Neural cell (in vitro differentiated cells): ENCODE measurements at regions not wholly inside any gene's neighbourhood (a gene's known extent, or its start where the extent isn't known, plus 50 kb on each side); places are given as distances from the start of the nearest gene placed in this dataset.

Experiments used
- H2AFZ ChIP-seq: fragments of 200-600, 300-800 bp; sonication (generic), shearing (Covaris generic); 2 replicates; pipeline ENCODE4 v1.6.0; 2014; ENCODE audit warnings: low read depth, mild to moderate bottlenecking, antibody characterized with exemption, low read length, moderate library complexity
- H3F3A ChIP-seq: fragments of 200-600 bp; shearing (Covaris generic); 2 replicates; pipeline ENCODE4 v1.6.1; 2016; ENCODE audit warnings: mild to moderate bottlenecking, moderate library complexity, mixed read lengths, antibody characterized with exemption, low read length; ENCODE audit not compliant: insufficient read depth, poor library complexity, severe bottlenecking
- H3K27ac ChIP-seq: fragments of 200-600, 300-800 bp; sonication (generic), shearing (Covaris generic); 2 replicates; pipeline ENCODE4 v1.5.1; 2014; ENCODE audit warnings: mild to moderate bottlenecking, low read length, moderate library complexity
- H3K27me3 ChIP-seq: fragments of 300-800, 200-600 bp; sonication (generic), shearing (Covaris generic); 2 replicates; pipeline ENCODE4 v1.6.0; 2014; ENCODE audit warnings: mild to moderate bottlenecking, low read depth, low read length, moderate library complexity; ENCODE audit not compliant: insufficient read depth
- H3K36me3 ChIP-seq: fragments of 300-800, 200-600 bp; sonication (generic), shearing (Covaris generic); 2 replicates; pipeline ENCODE4 v1.5.1; 2014; ENCODE audit warnings: mild to moderate bottlenecking, antibody characterized with exemption, low read length, moderate library complexity; ENCODE audit not compliant: insufficient read depth
- H3K4me2 ChIP-seq: fragments of 300-800, 200-600 bp; sonication (generic), shearing (Covaris generic); 2 replicates; pipeline ENCODE4 v1.6.0; 2014; ENCODE audit warnings: mild to moderate bottlenecking, low read length
- H3K4me3 ChIP-seq: fragments of 300-800, 200-600 bp; sonication (generic), shearing (Covaris generic); 2 replicates; pipeline ENCODE4 v1.5.1; 2014; ENCODE audit warnings: mild to moderate bottlenecking, low read length, moderate library complexity
- H3K79me2 ChIP-seq: fragments of 200-600 bp; shearing (Covaris generic); replicated peaks from 2 replicates; pipeline ENCODE4 v1.6.0; 2014; ENCODE audit warnings: mild to moderate bottlenecking, low read length, moderate library complexity; ENCODE audit not compliant: insufficient read depth
- H3K9ac ChIP-seq: fragments of 300-800, 200-600 bp; sonication (generic), shearing (Covaris generic); 2 replicates; pipeline ENCODE4 v1.6.1; 2016; ENCODE audit warnings: mild to moderate bottlenecking, low read length, mixed read lengths
- H3K9me2 ChIP-seq: fragments of 200-600 bp; shearing (Covaris generic); 2 replicates; pipeline ENCODE4 v1.6.1; 2016; ENCODE audit warnings: mild to moderate bottlenecking, low read length, mixed read lengths; ENCODE audit not compliant: insufficient read depth
- H3K9me3 ChIP-seq: fragments of 200-600, 300-800 bp; sonication (generic), shearing (Covaris generic); 2 replicates; pipeline ENCODE4 v1.6.1; 2016; ENCODE audit warnings: mild to moderate bottlenecking, mixed run types, low read length, moderate library complexity, mixed read lengths
- H4K20me1 ChIP-seq: fragments of 200-600 bp; shearing (Covaris generic); 2 replicates; pipeline ENCODE4 v1.6.1; 2016; ENCODE audit warnings: mild to moderate bottlenecking, mixed run types; ENCODE audit not compliant: insufficient read depth
- EP300 ChIP-seq: fragments of 450-650 bp; conservative IDR thresholded peaks from 2 replicates; pipeline ENCODE4 v1.6.1; 2014; ENCODE audit warnings: antibody characterized with exemption, mild to moderate bottlenecking, moderate library complexity; ENCODE audit not compliant: poor library complexity, severe bottlenecking
- EZH2 ChIP-seq: fragments of 200-600, 300-800 bp; shearing (Covaris generic), sonication (generic); IDR thresholded peaks from 2 replicates; pipeline ENCODE4 v1.6.1; 2014; ENCODE audit warnings: antibody characterized with exemption, low read length, borderline replicate concordance, mild to moderate bottlenecking; ENCODE audit not compliant: insufficient read depth, poor library complexity, severe bottlenecking
- MXI1 ChIP-seq: fragments of 450-650 bp; conservative IDR thresholded peaks from 2 replicates; pipeline ENCODE4 v1.6.1; 2014; ENCODE audit warnings: antibody characterized with exemption, mild to moderate bottlenecking; ENCODE audit not compliant: poor library complexity, severe bottlenecking
- POLR2AphosphoS5 ChIP-seq: IDR thresholded peaks from 2 replicates; pipeline ENCODE4 v1.6.1; 2012
- RAD21 ChIP-seq: fragments of 450-650 bp; conservative IDR thresholded peaks from 2 replicates; pipeline ENCODE4 v1.6.1; 2014; ENCODE audit warnings: antibody characterized with exemption, mild to moderate bottlenecking, moderate library complexity
- SMC3 ChIP-seq: fragments of 450-650 bp; conservative IDR thresholded peaks from 2 replicates; pipeline ENCODE4 v1.6.1; 2014; ENCODE audit warnings: antibody characterized with exemption, mild to moderate bottlenecking, moderate library complexity; ENCODE audit not compliant: poor library complexity
- TAF1 ChIP-seq: IDR thresholded peaks from 2 replicates; pipeline ENCODE4 v1.6.1; 2012; ENCODE audit warnings: low read depth
- TF ChIP-seq, protein P1 (sequence below): fragments of 450-650 bp; IDR thresholded peaks from 2 replicates; pipeline ENCODE4 v1.5.1; 2014; ENCODE audit warnings: antibody characterized with exemption, mild to moderate bottlenecking, moderate library complexity; ENCODE audit not compliant: poor library complexity, severe bottlenecking
- TF ChIP-seq, protein P2 (sequence below): IDR thresholded peaks from 2 replicates; pipeline ENCODE4 v1.6.1; 2012; ENCODE audit warnings: borderline replicate concordance

DNA sequence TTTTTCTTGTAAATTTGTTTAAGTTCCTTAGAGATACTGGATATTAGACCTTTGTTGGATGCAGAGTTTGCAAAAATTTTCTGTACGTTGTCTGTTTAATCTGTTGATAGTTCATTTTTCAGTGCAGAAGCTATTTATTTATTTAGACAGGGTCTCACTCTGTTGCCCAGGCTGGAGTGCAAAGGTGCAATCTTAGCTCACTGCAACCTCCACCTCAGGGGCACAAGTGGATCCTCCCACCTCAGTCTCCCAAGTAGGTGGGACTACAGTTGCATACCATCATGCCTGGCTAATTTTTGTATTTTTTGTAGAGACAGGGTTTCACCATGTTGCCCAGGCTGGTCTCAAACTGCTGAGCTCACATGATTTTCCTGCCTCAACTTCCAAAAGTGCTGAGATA, 568.2 kb upstream of the REG3G start:
- Histone ChIP-seq H3K27me3 (no peaks in the 10 kb centered on the region), H3K9me3 (no peaks in the 10 kb centered on the region), H3K9me2 (no peaks in the 10 kb centered on the region), H4K20me1 (no peaks in the 10 kb centered on the region), H3K27ac (no peak overlapping the region), H3K4me3 (no peak overlapping the region), H3K36me3 (no peaks in the 10 kb centered on the region), H3F3A (no peaks in the 10 kb centered on the region), H3K79me2 (no peaks in the 10 kb centered on the region), H2AFZ (no peak overlapping the region), H3K9ac (no peak overlapping the region), H3K4me2 (no peak overlapping the region)
- TF ChIP-seq TAF1 (no peak), SMC3 (no peak)
- TF ChIP-seq, protein P1, sequence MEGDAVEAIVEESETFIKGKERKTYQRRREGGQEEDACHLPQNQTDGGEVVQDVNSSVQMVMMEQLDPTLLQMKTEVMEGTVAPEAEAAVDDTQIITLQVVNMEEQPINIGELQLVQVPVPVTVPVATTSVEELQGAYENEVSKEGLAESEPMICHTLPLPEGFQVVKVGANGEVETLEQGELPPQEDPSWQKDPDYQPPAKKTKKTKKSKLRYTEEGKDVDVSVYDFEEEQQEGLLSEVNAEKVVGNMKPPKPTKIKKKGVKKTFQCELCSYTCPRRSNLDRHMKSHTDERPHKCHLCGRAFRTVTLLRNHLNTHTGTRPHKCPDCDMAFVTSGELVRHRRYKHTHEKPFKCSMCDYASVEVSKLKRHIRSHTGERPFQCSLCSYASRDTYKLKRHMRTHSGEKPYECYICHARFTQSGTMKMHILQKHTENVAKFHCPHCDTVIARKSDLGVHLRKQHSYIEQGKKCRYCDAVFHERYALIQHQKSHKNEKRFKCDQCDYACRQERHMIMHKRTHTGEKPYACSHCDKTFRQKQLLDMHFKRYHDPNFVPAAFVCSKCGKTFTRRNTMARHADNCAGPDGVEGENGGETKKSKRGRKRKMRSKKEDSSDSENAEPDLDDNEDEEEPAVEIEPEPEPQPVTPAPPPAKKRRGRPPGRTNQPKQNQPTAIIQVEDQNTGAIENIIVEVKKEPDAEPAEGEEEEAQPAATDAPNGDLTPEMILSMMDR = no peak

DNA sequence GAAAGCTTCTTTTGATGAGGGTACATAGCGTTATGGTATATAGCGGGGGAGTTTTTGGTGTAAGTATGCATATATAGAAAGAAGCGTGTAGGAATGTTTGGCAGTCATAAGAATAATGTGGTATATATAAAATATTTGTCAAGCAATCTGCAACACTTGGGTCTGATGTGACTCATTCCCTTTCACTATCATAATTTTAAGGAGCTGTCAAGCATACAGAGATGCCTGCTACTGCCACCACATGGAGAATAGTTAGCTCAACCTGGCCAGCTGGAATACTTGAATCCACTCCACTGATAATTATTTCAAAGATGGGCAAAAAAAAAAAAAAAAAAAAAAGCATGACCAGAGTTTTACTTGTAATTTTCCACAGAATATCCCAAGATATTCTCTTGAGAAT, 559.8 kb upstream of the REG3G start:
- H2AFZ ChIP-seq = no peak overlapping the region
- H3K27ac ChIP-seq = no peak overlapping the region
- no peaks in the 10 kb centered on the region for H3K79me2 ChIP-seq
- H3K4me2 ChIP-seq = no peak overlapping the region
- TF ChIP-seq SMC3 = no peak
- no peak for TF ChIP-seq MXI1
- no peak for TF ChIP-seq RAD21
- TF ChIP-seq EP300 = no peak
- H3K27me3 ChIP-seq = no peaks in the 10 kb centered on the region
- no peaks in the 10 kb centered on the region for H3K9me2 ChIP-seq
- no peak overlapping the region for H3K4me3 ChIP-seq
- H3F3A ChIP-seq = no peaks in the 10 kb centered on the region
- no peaks in the 10 kb centered on the region for H4K20me1 ChIP-seq
- no peak overlapping the region for H3K9ac ChIP-seq
- H3K36me3 ChIP-seq = no peaks in the 10 kb centered on the region
- H3K9me3 ChIP-seq = no peaks in the 10 kb centered on the region

DNA sequence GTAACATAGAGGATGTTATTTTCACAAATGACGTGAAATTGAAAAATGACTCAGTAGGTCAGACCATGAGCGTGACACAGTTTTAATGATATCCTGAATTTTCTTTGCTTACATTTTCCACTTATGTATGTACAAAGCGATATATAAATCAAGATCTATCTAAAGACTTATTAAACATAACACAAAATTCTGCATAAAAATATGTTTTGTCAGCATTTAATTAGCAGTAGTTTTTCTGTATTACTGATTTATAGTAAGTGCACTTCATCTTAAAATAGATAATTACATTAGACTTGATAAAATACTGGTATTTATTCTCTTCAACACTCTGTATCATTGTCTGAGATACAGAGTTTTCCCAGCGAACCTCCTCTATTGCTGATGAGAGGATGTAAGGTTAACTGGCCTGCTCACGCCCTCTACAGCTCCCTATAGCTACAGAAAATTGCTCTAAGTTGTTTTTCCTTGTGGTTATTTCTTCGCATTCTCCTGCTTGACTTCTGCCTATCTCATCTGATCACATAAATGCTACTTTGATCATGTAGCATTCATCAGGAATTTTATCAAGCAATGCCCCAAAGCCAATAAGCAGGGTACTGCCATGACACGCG, 548.8 kb upstream of the REG3G start:
- no peaks in the 10 kb centered on the region for H3K79me2 ChIP-seq
- H3K9me2 ChIP-seq = no peaks in the 10 kb centered on the region
- H4K20me1 ChIP-seq = no peaks in the 10 kb centered on the region
- no peaks in the 10 kb centered on the region for H3F3A ChIP-seq
- H3K27ac ChIP-seq = no peak overlapping the region
- H3K9me3 ChIP-seq = no peaks in the 10 kb centered on the region
- TF ChIP-seq, protein P2, sequence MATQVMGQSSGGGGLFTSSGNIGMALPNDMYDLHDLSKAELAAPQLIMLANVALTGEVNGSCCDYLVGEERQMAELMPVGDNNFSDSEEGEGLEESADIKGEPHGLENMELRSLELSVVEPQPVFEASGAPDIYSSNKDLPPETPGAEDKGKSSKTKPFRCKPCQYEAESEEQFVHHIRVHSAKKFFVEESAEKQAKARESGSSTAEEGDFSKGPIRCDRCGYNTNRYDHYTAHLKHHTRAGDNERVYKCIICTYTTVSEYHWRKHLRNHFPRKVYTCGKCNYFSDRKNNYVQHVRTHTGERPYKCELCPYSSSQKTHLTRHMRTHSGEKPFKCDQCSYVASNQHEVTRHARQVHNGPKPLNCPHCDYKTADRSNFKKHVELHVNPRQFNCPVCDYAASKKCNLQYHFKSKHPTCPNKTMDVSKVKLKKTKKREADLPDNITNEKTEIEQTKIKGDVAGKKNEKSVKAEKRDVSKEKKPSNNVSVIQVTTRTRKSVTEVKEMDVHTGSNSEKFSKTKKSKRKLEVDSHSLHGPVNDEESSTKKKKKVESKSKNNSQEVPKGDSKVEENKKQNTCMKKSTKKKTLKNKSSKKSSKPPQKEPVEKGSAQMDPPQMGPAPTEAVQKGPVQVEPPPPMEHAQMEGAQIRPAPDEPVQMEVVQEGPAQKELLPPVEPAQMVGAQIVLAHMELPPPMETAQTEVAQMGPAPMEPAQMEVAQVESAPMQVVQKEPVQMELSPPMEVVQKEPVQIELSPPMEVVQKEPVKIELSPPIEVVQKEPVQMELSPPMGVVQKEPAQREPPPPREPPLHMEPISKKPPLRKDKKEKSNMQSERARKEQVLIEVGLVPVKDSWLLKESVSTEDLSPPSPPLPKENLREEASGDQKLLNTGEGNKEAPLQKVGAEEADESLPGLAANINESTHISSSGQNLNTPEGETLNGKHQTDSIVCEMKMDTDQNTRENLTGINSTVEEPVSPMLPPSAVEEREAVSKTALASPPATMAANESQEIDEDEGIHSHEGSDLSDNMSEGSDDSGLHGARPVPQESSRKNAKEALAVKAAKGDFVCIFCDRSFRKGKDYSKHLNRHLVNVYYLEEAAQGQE = no peak
- TF ChIP-seq, protein P1 = no peak
- no peak for TF ChIP-seq SMC3
- TF ChIP-seq TAF1 = no peak
- TF ChIP-seq POLR2AphosphoS5 = no peak
- TF ChIP-seq RAD21 = no peak
- TF ChIP-seq EP300 = no peak
- TF ChIP-seq EZH2 = no peak
- no peak for TF ChIP-seq MXI1
- no peak overlapping the region for H3K4me2 ChIP-seq
- H3K9ac ChIP-seq = no peak overlapping the region
- no peaks in the 10 kb centered on the region for H3K36me3 ChIP-seq
- no peak overlapping the region for H2AFZ ChIP-seq
- H3K27me3 ChIP-seq = no peaks in the 10 kb centered on the region
- no peak overlapping the region for H3K4me3 ChIP-seq
